GM12873 (cell line): ENCODE measurements at regions not wholly inside any gene's neighbourhood (a gene's known extent, or its start where the extent isn't known, plus 50 kb on each side); places are given as distances from the start of the nearest gene placed in this dataset.

Source experiments
- CTCF ChIP-seq: IDR thresholded peaks from 2 replicates; pipeline ENCODE4 v1.5.1; 2012; ENCODE audit warnings: low read depth, mild to moderate bottlenecking, moderate library complexity, low read length, control low read depth; ENCODE audit not compliant: insufficient read depth; ENCODE audit errors: missing control alignments

- no peak for TF ChIP-seq CTCF
Observed at GRCh38 chr4:156654410-156654809, 317.2 kb downstream of the PDGFC start.

- TF ChIP-seq CTCF, result no peak
Observed at GRCh38 chr4:156643826-156644225, 327.8 kb downstream of the PDGFC start.

- TF ChIP-seq CTCF, result no peak
Observed at GRCh38 chr4:156642161-156642560, 329.4 kb downstream of the PDGFC start.

- TF ChIP-seq CTCF, result no peak
Observed at GRCh38 chr4:156638925-156639605, 332.5 kb downstream of the PDGFC start.

GRCh38 chr4:156638334-156638733 lies 333.3 kb downstream of the PDGFC start:
- no peak for TF ChIP-seq CTCF

- TF ChIP-seq CTCF, result no peak
Observed at GRCh38 chr4:156636381-156636780, 335.2 kb downstream of the PDGFC start.

- no peak for TF ChIP-seq CTCF
Observed at GRCh38 chr4:156635051-156635450, 336.5 kb downstream of the PDGFC start.

- no peak for TF ChIP-seq CTCF
Observed at GRCh38 chr4:156634612-156635011, 337.0 kb downstream of the PDGFC start.
